HUES48 (cell line): ENCODE measurements at regions not wholly inside any gene's neighbourhood (a gene's known extent, or its start where the extent isn't known, plus 50 kb on each side); places are given as distances from the start of the nearest gene placed in this dataset.

Source experiments
- H3K27ac ChIP-seq: one replicate; pipeline ENCODE4 v1.7.0; 2013; ENCODE audit warnings: low read depth, low read length, inconsistent platforms
- H3K27me3 ChIP-seq: 2 replicates; pipeline ENCODE4 v1.6.1; 2013; ENCODE audit warnings: mild to moderate bottlenecking, low read length; ENCODE audit not compliant: control insufficient read depth, insufficient read depth
- H3K36me3 ChIP-seq: 2 replicates; pipeline ENCODE4 v1.6.1; 2013; ENCODE audit warnings: low read length; ENCODE audit not compliant: control insufficient read depth, insufficient read depth
- H3K4me1 ChIP-seq: 2 replicates; pipeline ENCODE4 v1.6.1; 2013; ENCODE audit warnings: mild to moderate bottlenecking, low read length; ENCODE audit not compliant: control insufficient read depth, insufficient read depth
- H3K4me3 ChIP-seq: 2 replicates; pipeline ENCODE4 v1.5.1; 2013; ENCODE audit warnings: mild to moderate bottlenecking, low read depth, low read length
- H3K9ac ChIP-seq: 2 replicates; pipeline ENCODE4 v1.6.1; 2013; ENCODE audit warnings: mild to moderate bottlenecking, low read depth, low read length, moderate library complexity
- H3K9me3 ChIP-seq: 2 replicates; pipeline ENCODE4 v1.6.1; 2013; ENCODE audit warnings: low read length; ENCODE audit not compliant: control insufficient read depth, insufficient read depth

DNA sequence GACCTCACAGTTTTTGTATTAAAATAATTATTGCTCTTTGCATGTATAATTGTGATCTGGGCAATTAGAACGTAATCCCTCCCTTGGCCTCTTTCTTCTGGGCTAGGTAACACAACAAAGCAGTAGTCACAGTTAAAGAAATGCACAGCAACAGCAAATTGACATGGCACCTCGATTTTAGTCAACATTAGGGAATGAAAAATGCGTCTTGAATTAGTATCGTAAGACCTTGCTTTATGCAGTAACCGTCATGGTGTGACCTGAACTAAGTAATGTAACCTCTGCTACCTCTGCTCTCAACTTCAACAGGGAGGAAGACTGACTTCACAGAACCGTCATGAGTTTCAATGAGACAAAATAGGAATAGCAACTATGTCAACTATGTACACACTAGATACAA is 265.4 kb upstream of the MAF start:
- H3K9ac ChIP-seq = no peak overlapping the region
- no peak overlapping the region for H3K27ac ChIP-seq
- no peak overlapping the region for H3K4me3 ChIP-seq
- H3K36me3 ChIP-seq = no peaks in the 10 kb centered on the region
- no peaks in the 10 kb centered on the region for H3K27me3 ChIP-seq
- no peaks in the 10 kb centered on the region for H3K9me3 ChIP-seq
- no peaks in the 10 kb centered on the region for H3K4me1 ChIP-seq

DNA sequence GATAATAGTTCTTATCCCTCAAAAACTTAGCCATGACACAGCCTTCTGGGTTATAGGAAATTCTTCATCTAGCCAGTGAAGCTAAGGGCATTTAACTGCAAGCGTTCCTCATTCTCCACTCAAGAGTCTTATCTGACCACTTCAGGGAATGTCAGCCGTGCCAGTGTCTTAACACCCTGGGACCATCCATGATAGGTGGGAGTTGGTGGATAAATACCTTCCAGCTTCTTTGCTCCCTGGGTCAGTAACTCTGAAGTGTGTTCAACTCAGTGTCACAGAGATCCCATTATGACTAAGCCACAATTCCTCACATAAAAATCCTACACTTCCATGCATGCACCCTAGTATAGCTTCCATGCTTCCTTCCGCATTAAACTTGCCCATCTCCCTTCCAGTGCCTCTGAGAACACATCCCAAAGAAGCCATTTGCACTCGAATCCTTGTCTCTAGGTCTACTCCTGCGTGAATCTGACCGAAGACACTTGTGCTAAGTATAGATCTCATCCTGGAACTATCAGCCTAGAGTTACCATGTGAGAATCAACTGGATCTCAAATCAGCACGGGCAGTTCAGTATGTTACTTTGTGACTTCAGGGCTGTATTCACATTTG is 264.3 kb upstream of the MAF start:
- Histone ChIP-seq H3K9me3 (no peaks in the 10 kb centered on the region), H3K9ac (no peak overlapping the region), H3K4me1 (no peaks in the 10 kb centered on the region), H3K27me3 (no peaks in the 10 kb centered on the region), H3K36me3 (no peaks in the 10 kb centered on the region), H3K4me3 (no peak overlapping the region), H3K27ac (no peak overlapping the region)

GRCh38 chr16:79864032-79864780 is 263.7 kb upstream of the MAF start:
- no peak overlapping the region for H3K4me3 ChIP-seq
- H3K9me3 ChIP-seq = no peaks in the 10 kb centered on the region
- H3K36me3 ChIP-seq = no peaks in the 10 kb centered on the region
- no peaks in the 10 kb centered on the region for H3K4me1 ChIP-seq
- H3K27ac ChIP-seq = no peak overlapping the region
- no peaks in the 10 kb centered on the region for H3K27me3 ChIP-seq
- H3K9ac ChIP-seq = no peak overlapping the region

DNA sequence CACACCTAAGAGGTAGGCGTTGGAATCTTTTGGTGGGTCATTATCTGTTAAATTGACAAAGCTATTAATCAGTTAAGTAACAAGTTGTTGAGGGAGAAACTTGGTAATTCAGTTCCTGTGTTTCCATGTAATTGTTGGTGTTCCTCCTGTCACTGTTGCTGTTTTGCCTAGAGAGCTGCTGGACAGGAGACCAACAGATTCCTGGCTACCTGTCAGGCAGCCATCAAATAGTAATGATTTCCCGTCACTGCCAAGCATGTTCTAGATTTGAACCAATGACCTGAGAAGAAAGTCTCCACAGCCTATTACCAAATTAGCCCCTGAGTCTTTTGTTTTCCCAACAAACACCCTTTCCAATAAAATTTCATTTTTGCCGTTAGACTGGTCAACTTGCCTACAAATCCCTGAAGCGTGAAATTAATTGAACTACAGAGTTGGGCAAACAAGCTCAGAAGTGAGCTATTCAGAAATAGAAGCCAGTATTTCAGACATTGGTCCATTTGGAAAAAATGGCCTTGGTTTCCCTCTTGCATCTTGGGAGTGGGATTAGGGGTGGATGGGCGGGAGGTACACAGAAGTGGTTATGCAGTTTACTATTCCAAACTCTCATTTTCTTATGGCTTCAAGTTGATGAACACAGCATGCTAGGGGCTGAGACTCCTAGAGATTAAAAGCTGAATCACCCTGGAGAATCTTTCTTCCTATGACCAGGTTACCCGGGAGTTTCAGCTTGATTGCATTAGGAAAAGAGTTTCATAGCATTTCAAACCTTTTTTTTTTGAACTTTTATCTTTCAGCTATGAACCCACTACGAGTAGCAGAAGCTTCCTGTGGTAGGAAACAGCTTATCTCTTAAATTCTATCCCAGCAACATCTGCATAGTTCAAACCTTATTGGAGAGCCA is 262.8 kb upstream of the MAF start:
- no peaks in the 10 kb centered on the region for H3K4me1 ChIP-seq
- no peak overlapping the region for H3K9ac ChIP-seq
- no peaks in the 10 kb centered on the region for H3K36me3 ChIP-seq
- no peak overlapping the region for H3K27ac ChIP-seq
- H3K9me3 ChIP-seq = no peaks in the 10 kb centered on the region
- no peak overlapping the region for H3K4me3 ChIP-seq
- H3K27me3 ChIP-seq = no peaks in the 10 kb centered on the region

DNA sequence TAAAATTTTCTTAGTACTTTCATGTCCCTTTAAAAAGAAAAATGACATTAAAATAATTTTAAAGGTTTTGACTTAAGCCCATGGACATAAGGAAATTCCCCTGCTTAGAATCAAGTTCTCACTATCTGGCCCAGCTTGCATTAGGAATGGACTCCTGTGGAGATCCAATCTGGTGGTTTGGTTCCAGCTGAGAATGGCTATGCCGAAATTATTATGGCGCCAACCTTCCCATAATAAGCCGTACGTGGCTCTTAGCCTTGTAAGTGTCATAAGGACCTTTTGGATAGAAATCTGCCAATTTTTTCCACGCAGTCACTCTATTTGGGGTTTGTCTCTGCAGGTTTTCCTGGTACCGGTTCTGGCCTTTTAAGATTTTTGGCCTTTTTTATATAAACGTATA is 262.1 kb upstream of the MAF start:
- Histone ChIP-seq H3K4me1 (no peaks in the 10 kb centered on the region), H3K36me3 (no peaks in the 10 kb centered on the region), H3K4me3 (no peak overlapping the region), H3K27me3 (no peaks in the 10 kb centered on the region), H3K9ac (no peak overlapping the region), H3K27ac (no peak overlapping the region), H3K9me3 (no peaks in the 10 kb centered on the region)

GRCh38 chr16:79856581-79856980 is 256.0 kb upstream of the MAF start:
- no peak overlapping the region for H3K4me3 ChIP-seq
- H3K4me1 ChIP-seq = no peaks in the 10 kb centered on the region
- no peak overlapping the region for H3K9ac ChIP-seq
- H3K27ac ChIP-seq = no peak overlapping the region
- H3K27me3 ChIP-seq = no peaks in the 10 kb centered on the region
- no peaks in the 10 kb centered on the region for H3K36me3 ChIP-seq
- H3K9me3 ChIP-seq = 0 out of 2 replicates have a peak, but pooled peaks cover 4% of the 10 kb centered on the region

DNA sequence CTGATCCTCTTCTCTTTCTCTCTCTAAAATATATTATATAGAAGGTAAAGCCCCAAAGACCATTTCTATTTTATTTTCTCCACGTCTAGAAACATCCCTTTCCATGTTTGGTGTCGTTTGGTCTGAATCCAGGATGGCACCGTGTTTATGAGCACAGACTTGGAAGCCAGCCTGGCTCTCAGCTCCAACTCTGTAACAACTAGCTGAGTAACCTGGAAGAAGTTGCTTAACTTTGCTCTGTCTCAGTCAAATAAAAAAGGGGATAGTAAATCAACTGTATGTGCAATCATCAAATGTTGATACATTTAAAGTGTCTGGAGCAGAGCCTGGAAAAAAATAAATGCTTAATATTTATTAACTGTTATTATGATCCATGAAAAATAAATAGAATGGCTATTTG is 249.8 kb upstream of the MAF start:
- H3K4me3 ChIP-seq = no peak overlapping the region
- H3K27ac ChIP-seq = no peak overlapping the region
- H3K4me1 ChIP-seq = no peaks in the 10 kb centered on the region
- no peaks in the 10 kb centered on the region for H3K36me3 ChIP-seq
- no peaks in the 10 kb centered on the region for H3K27me3 ChIP-seq
- H3K9ac ChIP-seq = no peak overlapping the region
- no peaks in the 10 kb centered on the region for H3K9me3 ChIP-seq

DNA sequence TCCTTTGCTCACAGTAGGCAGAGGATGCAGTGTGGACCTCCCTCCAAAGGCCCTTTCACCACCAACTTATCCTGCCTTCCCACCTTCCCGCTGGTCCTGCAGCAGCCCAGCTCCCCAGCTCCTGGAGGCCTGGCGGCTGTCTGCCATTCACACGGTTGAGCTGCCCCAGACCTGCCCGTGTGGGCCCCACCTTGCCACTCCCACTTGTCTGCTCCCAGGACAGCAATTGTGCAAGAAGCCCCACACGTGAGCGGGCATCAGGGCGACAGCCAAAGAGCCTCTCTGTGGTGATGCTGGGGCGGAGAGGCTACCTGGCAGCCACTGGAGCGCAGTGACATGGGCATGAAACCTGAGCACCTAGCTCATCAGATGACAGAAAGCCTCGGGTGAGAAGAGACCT is 248.6 kb upstream of the MAF start:
- H3K27me3 ChIP-seq = no peaks in the 10 kb centered on the region
- H3K4me3 ChIP-seq = no peak overlapping the region
- no peak overlapping the region for H3K27ac ChIP-seq
- no peaks in the 10 kb centered on the region for H3K36me3 ChIP-seq
- H3K9me3 ChIP-seq = no peaks in the 10 kb centered on the region
- H3K9ac ChIP-seq = no peak overlapping the region
- H3K4me1 ChIP-seq = no peaks in the 10 kb centered on the region

DNA sequence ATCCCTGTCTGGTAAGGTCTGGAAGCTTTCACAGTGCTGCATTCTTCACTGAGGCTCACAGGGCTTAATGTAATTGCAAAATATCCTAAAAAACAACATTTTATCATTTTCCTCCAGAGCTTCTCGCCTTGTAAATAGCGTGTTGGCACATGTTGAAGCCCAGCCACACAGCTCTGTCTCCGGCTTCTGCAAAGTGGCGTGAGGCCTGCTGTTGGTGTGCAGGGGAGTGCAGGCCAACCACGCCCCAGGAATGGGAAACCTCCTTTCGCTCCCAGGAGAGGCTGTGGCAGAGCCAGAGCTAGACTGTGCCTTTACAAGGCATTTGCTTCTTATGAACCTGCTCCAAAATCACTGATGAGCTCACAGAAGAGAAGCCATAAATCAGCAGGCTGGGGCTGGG is 248.2 kb upstream of the MAF start:
- no peak overlapping the region for H3K9ac ChIP-seq
- H3K27me3 ChIP-seq = no peaks in the 10 kb centered on the region
- no peaks in the 10 kb centered on the region for H3K9me3 ChIP-seq
- H3K36me3 ChIP-seq = no peaks in the 10 kb centered on the region
- no peak overlapping the region for H3K4me3 ChIP-seq
- H3K27ac ChIP-seq = no peak overlapping the region
- no peaks in the 10 kb centered on the region for H3K4me1 ChIP-seq

GRCh38 chr16:79847569-79847968 is 247.0 kb upstream of the MAF start:
- Histone ChIP-seq H3K4me1 (no peaks in the 10 kb centered on the region), H3K27ac (no peak overlapping the region), H3K9me3 (no peaks in the 10 kb centered on the region), H3K9ac (no peak overlapping the region), H3K36me3 (no peaks in the 10 kb centered on the region), H3K27me3 (no peaks in the 10 kb centered on the region), H3K4me3 (no peak overlapping the region)

- H3K9ac ChIP-seq = no peak overlapping the region
- no peak overlapping the region for H3K27ac ChIP-seq
- no peaks in the 10 kb centered on the region for H3K4me1 ChIP-seq
- H3K27me3 ChIP-seq = no peaks in the 10 kb centered on the region
- no peaks in the 10 kb centered on the region for H3K36me3 ChIP-seq
- no peak overlapping the region for H3K4me3 ChIP-seq
- no peaks in the 10 kb centered on the region for H3K9me3 ChIP-seq
These were observed 246.6 kb upstream of the MAF start for GRCh38 chr16:79847101-79847500.
